HFFc6 (cell line): ENCODE measurements at regions not wholly inside any gene's neighbourhood (a gene's known extent, or its start where the extent isn't known, plus 50 kb on each side); places are given as distances from the start of the nearest gene placed in this dataset.

Experiments used
- DNase-seq: peaks from one replicate; pipeline ENCODE4 v3.0.0-alpha.2; 2018
- H3K27ac Mint-ChIP-seq: 2 replicates; pipeline ENCODE4 v1.8.0; 2020; ENCODE audit warnings: mild to moderate bottlenecking, mixed read lengths
- H3K27me3 Mint-ChIP-seq: 2 replicates; pipeline ENCODE4 v1.8.0; 2021; ENCODE audit warnings: mild to moderate bottlenecking, moderate library complexity, mixed read lengths; ENCODE audit not compliant: insufficient read depth
- H3K36me3 Mint-ChIP-seq: 2 replicates; pipeline ENCODE4 v1.8.0; 2021; ENCODE audit warnings: low read depth, mixed read lengths
- H3K4me1 Mint-ChIP-seq: 2 replicates; pipeline ENCODE4 v1.8.0; 2020; ENCODE audit warnings: low read depth, mixed read lengths
- H3K4me3 Mint-ChIP-seq: 2 replicates; pipeline ENCODE4 v1.8.0; 2020; ENCODE audit warnings: mild to moderate bottlenecking, moderate library complexity, mixed read lengths
- H3K9me3 Mint-ChIP-seq: 2 replicates; pipeline ENCODE4 v1.8.0; 2020; ENCODE audit warnings: mild to moderate bottlenecking, mixed read lengths
- CTCF ChIP-seq: fragments of 200-600 bp; sonication (generic); IDR thresholded peaks from 2 replicates; pipeline ENCODE4 v1.5.0; 2021; ENCODE audit warnings: antibody characterized with exemption, mild to moderate bottlenecking

- no peak overlapping the region for H3K27ac Mint-ChIP-seq
- DNase-seq: no peak
- H3K4me1 Mint-ChIP-seq: no peaks in the 10 kb centered on the region
These were observed 80.0 kb downstream of the CENPW start for GRCh38 chr6:126419901-126420300.

DNA sequence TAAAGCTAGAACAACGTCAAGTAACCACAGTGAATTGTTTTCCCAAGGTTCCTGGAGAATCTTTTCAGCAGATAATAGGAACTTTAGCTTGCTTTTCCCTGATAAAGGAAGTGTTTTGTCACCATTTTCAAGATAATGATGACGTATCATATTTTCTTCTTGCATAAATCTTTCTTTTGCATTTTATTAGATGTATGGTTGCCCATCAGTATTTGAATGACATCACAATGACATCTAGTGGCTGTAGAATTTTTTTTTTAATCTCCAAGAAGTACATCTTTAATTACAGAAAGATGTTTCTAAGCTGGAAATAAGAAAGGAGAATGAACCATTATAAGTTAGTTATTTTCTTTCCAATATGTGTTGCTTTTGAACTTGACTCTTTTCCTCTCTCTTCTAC is 83.0 kb downstream of the CENPW start:
- Mint-ChIP-seq H3K36me3 (no peaks in the 10 kb centered on the region), H3K27me3 (no peaks in the 10 kb centered on the region; the same call in 1 of the 2 replicates), H3K4me3 (no peak overlapping the region), H3K9me3 (no peaks in the 10 kb centered on the region), H3K27ac (no peak overlapping the region), H3K4me1 (no peaks in the 10 kb centered on the region)
- no peak for TF ChIP-seq CTCF
- DNase-seq: no peak

More at GRCh38 chr6:126419901-126420300, 80.0 kb downstream of the CENPW start:
- no peak for TF ChIP-seq CTCF
- Mint-ChIP-seq H3K4me3 (no peak overlapping the region), H3K36me3 (no peaks in the 10 kb centered on the region), H3K9me3 (no peaks in the 10 kb centered on the region; the same call in 1 of the 2 replicates), H3K27me3 (no peaks in the 10 kb centered on the region; the same call in 1 of the 2 replicates)

DNA sequence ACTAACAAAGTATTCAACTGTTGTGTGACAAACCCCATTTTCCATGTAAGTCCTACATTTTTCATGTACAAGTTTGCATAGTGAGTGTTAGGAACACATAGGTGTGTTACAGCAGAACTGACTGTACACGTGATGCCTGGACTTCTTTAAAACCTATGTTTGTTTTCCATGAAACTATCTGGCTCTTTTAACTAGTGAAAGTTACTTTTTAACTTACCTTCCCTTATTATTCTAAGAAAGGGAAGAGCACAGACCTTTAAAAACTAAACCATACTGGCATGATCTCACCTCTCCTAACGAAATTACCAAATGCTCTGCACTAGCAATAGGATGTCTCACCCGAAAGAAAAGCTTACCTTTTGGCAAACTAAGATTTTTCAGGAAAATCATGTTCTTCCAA is 87.8 kb downstream of the CENPW start:
- H3K9me3 Mint-ChIP-seq: no peaks in the 10 kb centered on the region; the same call in 1 of the 2 replicates
- 0 out of 2 replicates have a peak, but pooled peaks cover 2% of the 10 kb centered on the region for H3K27me3 Mint-ChIP-seq
- H3K4me1 Mint-ChIP-seq: no peaks in the 10 kb centered on the region
- H3K27ac Mint-ChIP-seq: no peak overlapping the region
- no peak overlapping the region for H3K4me3 Mint-ChIP-seq
- H3K36me3 Mint-ChIP-seq: no peaks in the 10 kb centered on the region
- DNase-seq: no peak
- no peak for TF ChIP-seq CTCF

- Mint-ChIP-seq H3K4me3 (no peak overlapping the region), H3K9me3 (no peaks in the 10 kb centered on the region; the same call in 1 of the 2 replicates), H3K27me3 (0 out of 2 replicates have a peak, but pooled peaks cover 2% of the 10 kb centered on the region), H3K36me3 (no peaks in the 10 kb centered on the region), H3K27ac (no peak overlapping the region), H3K4me1 (no peaks in the 10 kb centered on the region)
- no peak for TF ChIP-seq CTCF
- no peak for DNase-seq
These were observed 90.0 kb downstream of the CENPW start for GRCh38 chr6:126429866-126430265.

- 0 out of 2 replicates have a peak, but pooled peaks cover 2% of the 10 kb centered on the region for H3K27me3 Mint-ChIP-seq
- H3K4me1 Mint-ChIP-seq: no peaks in the 10 kb centered on the region
- no peaks in the 10 kb centered on the region; the same call in 1 of the 2 replicates for H3K9me3 Mint-ChIP-seq
- DNase-seq: no peak
- TF ChIP-seq CTCF: no peak
- no peak overlapping the region for H3K27ac Mint-ChIP-seq
- no peaks in the 10 kb centered on the region for H3K36me3 Mint-ChIP-seq
- no peak overlapping the region for H3K4me3 Mint-ChIP-seq
These were observed 92.6 kb downstream of the CENPW start for GRCh38 chr6:126432564-126432963.

- H3K36me3 Mint-ChIP-seq: no peaks in the 10 kb centered on the region
- H3K27ac Mint-ChIP-seq: no peak overlapping the region
- no peak overlapping the region for H3K4me3 Mint-ChIP-seq
- no peaks in the 10 kb centered on the region for H3K4me1 Mint-ChIP-seq
- no peak for DNase-seq
- H3K9me3 Mint-ChIP-seq: no peaks in the 10 kb centered on the region; the same call in 1 of the 2 replicates
- no peak for TF ChIP-seq CTCF
- H3K27me3 Mint-ChIP-seq: 0 out of 2 replicates have a peak, but pooled peaks cover 2% of the 10 kb centered on the region
These were observed 94.0 kb downstream of the CENPW start for GRCh38 chr6:126433927-126434326.
